Neural progenitor cell (in vitro differentiated cells): ENCODE measurements at regions not wholly inside any gene's neighbourhood (a gene's known extent, or its start where the extent isn't known, plus 50 kb on each side); places are given as distances from the start of the nearest gene placed in this dataset.

Experiments used
- DNase-seq: peaks from one replicate; pipeline ENCODE4 v3.0.0-alpha.2; 2016; ENCODE audit warnings: low spot score
- H2AFZ ChIP-seq: fragments of 200-600 bp; sonication (generic); replicated peaks from 2 replicates; pipeline ENCODE4 v1.6.1; 2016; ENCODE audit warnings: antibody characterized with exemption
- H3F3A ChIP-seq: fragments of 200-600 bp; sonication (generic); 2 replicates; pipeline ENCODE4 v1.6.1; 2016; ENCODE audit warnings: antibody characterized with exemption, low read depth
- H3K27ac ChIP-seq: fragments of 200-600 bp; sonication (generic); 2 replicates; pipeline ENCODE4 v1.5.1; 2016; ENCODE audit warnings: mild to moderate bottlenecking
- H3K27me3 ChIP-seq: fragments of 200-600 bp; sonication (generic); 2 replicates; pipeline ENCODE4 v1.6.1; 2016; ENCODE audit warnings: mild to moderate bottlenecking, moderate library complexity
- H3K36me3 ChIP-seq: fragments of 200-600 bp; sonication (generic); 2 replicates; pipeline ENCODE4 v1.5.1; 2016
- H3K4me1 ChIP-seq: fragments of 200-600 bp; sonication (generic); 2 replicates; pipeline ENCODE4 v1.6.1; 2016; ENCODE audit warnings: mixed run types
- H3K4me2 ChIP-seq: fragments of 200-600 bp; sonication (generic); 2 replicates; pipeline ENCODE4 v1.6.1; 2016
- H3K4me3 ChIP-seq: fragments of 200-600 bp; sonication (generic); 2 replicates; pipeline ENCODE4 v1.5.1; 2016
- H3K79me2 ChIP-seq: fragments of 200-600 bp; sonication (generic); 2 replicates; pipeline ENCODE4 v1.6.1; 2016; ENCODE audit warnings: low read depth
- H3K9ac ChIP-seq: fragments of 200-600 bp; sonication (generic); 2 replicates; pipeline ENCODE4 v1.6.1; 2016
- H3K9me3 ChIP-seq: fragments of 200-600 bp; sonication (generic); 2 replicates; pipeline ENCODE4 v1.5.1; 2016; ENCODE audit warnings: low read depth
- H4K20me1 ChIP-seq: fragments of 200-600 bp; sonication (generic); 2 replicates; pipeline ENCODE4 v1.6.1; 2016; ENCODE audit warnings: low read depth
- H3K27ac Mint-ChIP-seq: 3 replicates; pipeline ENCODE4 v1.8.0; 2021; ENCODE audit warnings: mixed read lengths
- H3K27me3 Mint-ChIP-seq: 2 replicates; pipeline ENCODE4 v1.8.0; 2022; ENCODE audit warnings: low read depth, mild to moderate bottlenecking, inconsistent platforms, moderate library complexity, mixed read lengths; ENCODE audit not compliant: insufficient read depth
- H3K36me3 Mint-ChIP-seq: 3 replicates; pipeline ENCODE4 v1.8.0; 2021; ENCODE audit warnings: mixed read lengths
- H3K4me1 Mint-ChIP-seq: 3 replicates; pipeline ENCODE4 v1.8.0; 2021; ENCODE audit warnings: mixed read lengths
- H3K4me3 Mint-ChIP-seq: 3 replicates; pipeline ENCODE4 v1.8.0; 2021; ENCODE audit warnings: mild to moderate bottlenecking, moderate library complexity, mixed read lengths
- H3K9me3 Mint-ChIP-seq: 3 replicates; pipeline ENCODE4 v1.8.0; 2020; ENCODE audit warnings: mixed read lengths
- EZH2 ChIP-seq: fragments of 200-600 bp; sonication (generic); IDR thresholded peaks from 2 replicates; pipeline ENCODE4 v1.6.1; 2017; ENCODE audit warnings: antibody characterized with exemption, mild to moderate bottlenecking, moderate library complexity
- EZH2phosphoT487 ChIP-seq: fragments of 200-600 bp; sonication (generic); IDR thresholded peaks from 2 replicates; pipeline ENCODE4 v1.6.1; 2017; ENCODE audit warnings: antibody characterized with exemption
- TF ChIP-seq, protein P1 (sequence below): fragments of 200-600 bp; sonication (generic); IDR thresholded peaks from 2 replicates; pipeline ENCODE4 v1.5.1; 2017; ENCODE audit warnings: antibody characterized with exemption, mild to moderate bottlenecking

DNA sequence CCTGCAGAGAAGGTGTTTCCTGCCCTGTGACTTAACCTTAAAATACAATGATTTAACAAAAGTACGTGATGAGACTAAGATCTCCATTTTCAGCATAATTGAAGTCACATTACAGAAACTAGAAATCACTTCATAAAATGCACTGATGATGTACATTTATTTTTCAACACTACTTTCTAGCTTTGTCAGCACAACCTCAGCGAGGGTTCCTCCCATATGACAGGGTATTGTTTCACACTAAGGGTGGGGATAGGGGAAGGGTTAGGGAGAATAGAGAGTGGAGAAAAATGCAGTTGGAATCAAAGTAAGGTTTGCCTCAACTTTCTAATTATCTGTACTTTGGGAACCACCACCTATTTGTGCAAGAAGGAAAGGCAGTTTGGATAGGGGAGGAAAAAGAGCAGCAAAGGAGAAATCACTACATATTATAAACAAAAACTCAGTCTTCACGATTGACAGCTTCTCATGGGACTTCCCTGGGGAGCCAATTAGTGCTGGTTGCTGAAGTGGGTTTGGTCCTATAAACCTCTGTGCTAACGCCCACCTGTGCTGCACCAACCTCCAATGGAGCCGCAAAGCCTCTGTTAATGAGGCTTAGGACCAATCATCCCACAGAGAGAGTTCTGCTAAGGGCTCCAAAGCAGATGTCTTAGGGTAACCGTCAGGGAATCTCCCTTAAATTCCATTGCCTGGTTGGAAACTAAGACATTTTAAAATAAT, 369.2 kb upstream of the PDE4D start:
- no peaks in the 10 kb centered on the region for H3K27me3 ChIP-seq
- H3K4me3 Mint-ChIP-seq: no peak overlapping the region
- no peaks in the 10 kb centered on the region for H3K36me3 ChIP-seq
- H3F3A ChIP-seq: peaks cover 6% of the 10 kb centered on the region
- H3K9ac ChIP-seq: no peak overlapping the region
- no peak overlapping the region for H3K27ac ChIP-seq
- H3K27ac Mint-ChIP-seq: no peak overlapping the region
- no peak overlapping the region for H3K4me3 ChIP-seq
- no peaks in the 10 kb centered on the region for H3K9me3 Mint-ChIP-seq
- peaks cover 9% of the 10 kb centered on the region for H3K4me1 Mint-ChIP-seq
- H3K79me2 ChIP-seq: no peaks in the 10 kb centered on the region
- H3K36me3 Mint-ChIP-seq: no peaks in the 10 kb centered on the region
- TF ChIP-seq EZH2 (no peak), EZH2phosphoT487 (no peak)
- TF ChIP-seq, protein P1, sequence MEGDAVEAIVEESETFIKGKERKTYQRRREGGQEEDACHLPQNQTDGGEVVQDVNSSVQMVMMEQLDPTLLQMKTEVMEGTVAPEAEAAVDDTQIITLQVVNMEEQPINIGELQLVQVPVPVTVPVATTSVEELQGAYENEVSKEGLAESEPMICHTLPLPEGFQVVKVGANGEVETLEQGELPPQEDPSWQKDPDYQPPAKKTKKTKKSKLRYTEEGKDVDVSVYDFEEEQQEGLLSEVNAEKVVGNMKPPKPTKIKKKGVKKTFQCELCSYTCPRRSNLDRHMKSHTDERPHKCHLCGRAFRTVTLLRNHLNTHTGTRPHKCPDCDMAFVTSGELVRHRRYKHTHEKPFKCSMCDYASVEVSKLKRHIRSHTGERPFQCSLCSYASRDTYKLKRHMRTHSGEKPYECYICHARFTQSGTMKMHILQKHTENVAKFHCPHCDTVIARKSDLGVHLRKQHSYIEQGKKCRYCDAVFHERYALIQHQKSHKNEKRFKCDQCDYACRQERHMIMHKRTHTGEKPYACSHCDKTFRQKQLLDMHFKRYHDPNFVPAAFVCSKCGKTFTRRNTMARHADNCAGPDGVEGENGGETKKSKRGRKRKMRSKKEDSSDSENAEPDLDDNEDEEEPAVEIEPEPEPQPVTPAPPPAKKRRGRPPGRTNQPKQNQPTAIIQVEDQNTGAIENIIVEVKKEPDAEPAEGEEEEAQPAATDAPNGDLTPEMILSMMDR: no peak
- H3K4me1 ChIP-seq: peaks cover 16% of the 10 kb centered on the region
- H3K4me2 ChIP-seq: peak overlapping the region; percentile 32
- H3K27me3 Mint-ChIP-seq: peaks cover 2% of the 10 kb centered on the region
- H4K20me1 ChIP-seq: no peaks in the 10 kb centered on the region
- H2AFZ ChIP-seq: no peak overlapping the region
- H3K9me3 ChIP-seq: no peaks in the 10 kb centered on the region
- DNase-seq: peak; percentile 41

DNA sequence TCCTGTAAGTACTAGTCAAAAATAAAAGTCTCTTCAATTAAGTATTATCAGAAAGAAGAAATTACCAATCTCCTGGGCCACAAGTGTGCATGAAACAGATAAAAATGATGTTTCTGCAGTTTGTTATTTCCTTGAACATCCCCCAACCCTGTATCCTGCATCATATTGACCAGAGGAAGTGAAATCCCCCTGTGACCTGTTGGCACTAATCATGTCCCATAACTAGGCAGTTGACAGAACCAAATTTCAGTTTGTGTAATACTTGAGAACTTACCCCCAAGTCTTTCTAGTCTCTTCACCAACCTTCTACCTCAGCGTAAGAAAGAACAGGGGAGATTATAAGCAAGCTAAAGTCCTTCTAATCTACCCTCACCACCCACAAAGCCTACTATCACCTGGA, 368.2 kb upstream of the PDE4D start:
- Histone ChIP-seq H3K4me1 (peaks cover 16% of the 10 kb centered on the region), H3K36me3 (no peaks in the 10 kb centered on the region), H3K4me3 (no peak overlapping the region), H3K79me2 (no peaks in the 10 kb centered on the region), H3K27ac (no peak overlapping the region), H3K4me2 (no peak overlapping the region), H4K20me1 (no peaks in the 10 kb centered on the region), H3F3A (peaks cover 6% of the 10 kb centered on the region), H3K9ac (no peak overlapping the region), H3K27me3 (no peaks in the 10 kb centered on the region), H2AFZ (no peak overlapping the region), H3K9me3 (no peaks in the 10 kb centered on the region)
- Mint-ChIP-seq H3K36me3 (no peaks in the 10 kb centered on the region), H3K27me3 (peaks cover 2% of the 10 kb centered on the region), H3K27ac (no peak overlapping the region), H3K4me1 (peaks cover 9% of the 10 kb centered on the region), H3K9me3 (no peaks in the 10 kb centered on the region), H3K4me3 (no peak overlapping the region)
- no peak for DNase-seq
- TF ChIP-seq, protein P1: no peak
- TF ChIP-seq EZH2 (no peak), EZH2phosphoT487 (no peak)

DNA sequence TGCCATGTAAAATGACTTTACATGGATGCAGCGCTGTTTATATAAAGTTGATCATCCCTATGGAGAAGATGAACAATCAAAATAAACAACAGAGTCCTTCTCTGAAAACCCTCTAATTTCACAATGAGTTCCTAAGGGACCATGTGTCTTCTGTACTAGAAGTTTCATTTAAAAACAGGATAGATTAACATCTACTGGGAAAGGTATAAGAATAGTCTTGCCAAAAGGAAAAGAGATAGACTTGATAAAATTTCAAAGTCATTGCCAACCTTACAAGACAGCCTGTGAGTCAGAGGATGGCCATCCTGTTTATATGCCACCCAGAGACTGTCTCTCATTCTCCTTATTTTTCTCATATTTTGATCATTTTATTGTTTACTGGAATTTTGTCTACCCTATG, 367.1 kb upstream of the PDE4D start:
- Mint-ChIP-seq H3K4me1 (peaks cover 9% of the 10 kb centered on the region), H3K4me3 (no peak overlapping the region), H3K9me3 (no peaks in the 10 kb centered on the region), H3K36me3 (no peaks in the 10 kb centered on the region), H3K27ac (no peak overlapping the region), H3K27me3 (peaks cover 2% of the 10 kb centered on the region)
- Histone ChIP-seq H3K4me2 (no peak overlapping the region), H3F3A (peaks cover 6% of the 10 kb centered on the region), H3K9ac (no peak overlapping the region), H3K4me1 (peaks cover 16% of the 10 kb centered on the region), H4K20me1 (no peaks in the 10 kb centered on the region), H2AFZ (no peak overlapping the region), H3K9me3 (no peaks in the 10 kb centered on the region), H3K36me3 (no peaks in the 10 kb centered on the region), H3K4me3 (no peak overlapping the region), H3K79me2 (no peaks in the 10 kb centered on the region), H3K27ac (no peak overlapping the region), H3K27me3 (no peaks in the 10 kb centered on the region)
- TF ChIP-seq EZH2phosphoT487 (no peak), EZH2 (no peak)
- TF ChIP-seq, protein P1: no peak
- no peak for DNase-seq
